ENCODE measurements at regions not wholly inside any gene's neighbourhood (a gene's known extent, or its start where the extent isn't known, plus 50 kb on each side); places are given as distances from the start of the nearest gene placed in this dataset.
"Not testable (repeated sequence)": the region's sequence is repeated elsewhere in the genome, so short reads cannot be mapped to it uniquely, and the experiment has no call there.

DNA sequence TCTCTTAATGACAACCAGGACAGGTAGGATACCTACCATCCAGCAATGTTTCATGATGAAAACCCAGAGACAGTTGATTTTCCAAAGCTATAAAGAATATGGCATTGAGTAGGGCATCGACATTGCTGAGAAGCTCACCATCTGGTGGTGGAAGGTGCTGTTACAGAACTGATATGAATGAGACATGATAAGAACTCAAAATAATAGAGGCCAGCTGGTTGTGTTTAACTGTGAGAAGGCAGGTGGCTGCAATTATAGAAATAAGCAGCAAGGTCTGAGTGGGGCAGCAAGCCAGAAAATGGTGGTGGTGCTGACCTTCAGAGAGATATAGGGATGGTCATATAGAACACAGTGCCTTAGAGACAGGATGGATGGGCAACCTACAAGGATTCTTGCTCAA lies 449.7 kb downstream of the BTG1 start:
- H3K4me1 Mint-ChIP-seq: no peaks in the 10 kb centered on the region
- DNase-seq: no peak
- H3K27me3 Mint-ChIP-seq: peaks cover 3 to 20% (median 6%) of the 10 kb centered on the region in 3 donors
- H3K27ac Mint-ChIP-seq: no peak overlapping the region
- no peak overlapping the region for H3K4me3 Mint-ChIP-seq
- peaks cover 0 to 41% (median 11%) of the 10 kb centered on the region in 7 donors for H3K9me3 Mint-ChIP-seq
- peaks cover 0 to 4% of the 10 kb centered on the region in 2 donors for H3K36me3 Mint-ChIP-seq
- ATAC-seq (ENCODE audit: low read depth in 2 of 2): no peak

DNA sequence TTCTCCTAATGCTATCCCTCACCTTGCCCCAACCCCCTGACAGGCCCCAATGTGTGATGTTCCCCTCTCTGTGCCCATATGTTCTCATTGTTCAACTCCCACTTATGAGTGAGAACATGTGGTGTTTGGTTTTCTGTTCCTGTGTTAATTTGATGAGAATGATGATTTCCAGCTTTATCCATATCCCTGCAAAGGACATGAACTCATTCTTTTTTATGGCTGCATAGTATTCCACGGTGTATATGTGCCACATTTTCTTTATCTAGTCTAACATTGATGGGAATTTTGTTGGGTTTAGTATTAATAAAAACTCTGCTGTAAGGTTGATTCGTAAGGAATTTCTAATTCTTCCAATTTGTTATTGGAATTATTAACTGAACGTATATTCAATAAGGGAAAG lies 450.2 kb downstream of the BTG1 start:
- not testable (repeated sequence) for DNase-seq; H3K4me1 Mint-ChIP-seq; ATAC-seq (ENCODE audit: low read depth in 2 of 2); H3K4me3 Mint-ChIP-seq; H3K36me3 Mint-ChIP-seq; H3K27ac Mint-ChIP-seq
- peaks cover 0 to 41% (median 11%) of the 10 kb centered on the region in 7 donors for H3K9me3 Mint-ChIP-seq
- peaks cover 3 to 18% (median 6%) of the 10 kb centered on the region in 3 donors for H3K27me3 Mint-ChIP-seq

DNA sequence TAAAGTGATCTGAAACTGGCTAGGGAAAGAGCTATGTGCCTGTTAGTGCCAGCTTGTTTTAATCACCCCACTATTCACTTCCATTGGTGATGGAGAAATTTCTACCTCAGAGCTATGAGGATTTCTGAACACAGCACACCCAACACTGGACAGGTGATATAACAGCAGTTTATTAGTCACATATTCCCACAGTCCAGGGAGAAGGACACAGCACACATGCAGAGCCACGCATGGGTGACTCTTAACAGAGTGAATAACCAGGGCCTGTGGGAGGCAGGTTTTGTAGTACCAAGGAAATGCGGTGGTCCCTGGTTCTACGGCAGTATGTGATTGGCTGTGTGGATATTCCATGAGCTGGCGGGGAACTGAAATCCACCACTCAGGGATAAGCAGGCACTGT lies 455.1 kb downstream of the BTG1 start:
- no peaks in the 10 kb centered on the region for H3K36me3 Mint-ChIP-seq
- peaks cover 0 to 3% (median 0%) of the 10 kb centered on the region in 3 donors for H3K27me3 Mint-ChIP-seq
- H3K9me3 Mint-ChIP-seq: peaks cover 0 to 7% (median 4%) of the 10 kb centered on the region in 7 donors
- H3K4me3 Mint-ChIP-seq: no peak overlapping the region
- peaks cover 7 to 9% (median 8%) of the 10 kb centered on the region in 3 donors for H3K4me1 Mint-ChIP-seq
- DNase-seq (no peak), ATAC-seq (ENCODE audit: low read depth in 2 of 2) (no peak)
- H3K27ac Mint-ChIP-seq: peak overlapping the region in 1 of 6 donors; percentile 10

DNA sequence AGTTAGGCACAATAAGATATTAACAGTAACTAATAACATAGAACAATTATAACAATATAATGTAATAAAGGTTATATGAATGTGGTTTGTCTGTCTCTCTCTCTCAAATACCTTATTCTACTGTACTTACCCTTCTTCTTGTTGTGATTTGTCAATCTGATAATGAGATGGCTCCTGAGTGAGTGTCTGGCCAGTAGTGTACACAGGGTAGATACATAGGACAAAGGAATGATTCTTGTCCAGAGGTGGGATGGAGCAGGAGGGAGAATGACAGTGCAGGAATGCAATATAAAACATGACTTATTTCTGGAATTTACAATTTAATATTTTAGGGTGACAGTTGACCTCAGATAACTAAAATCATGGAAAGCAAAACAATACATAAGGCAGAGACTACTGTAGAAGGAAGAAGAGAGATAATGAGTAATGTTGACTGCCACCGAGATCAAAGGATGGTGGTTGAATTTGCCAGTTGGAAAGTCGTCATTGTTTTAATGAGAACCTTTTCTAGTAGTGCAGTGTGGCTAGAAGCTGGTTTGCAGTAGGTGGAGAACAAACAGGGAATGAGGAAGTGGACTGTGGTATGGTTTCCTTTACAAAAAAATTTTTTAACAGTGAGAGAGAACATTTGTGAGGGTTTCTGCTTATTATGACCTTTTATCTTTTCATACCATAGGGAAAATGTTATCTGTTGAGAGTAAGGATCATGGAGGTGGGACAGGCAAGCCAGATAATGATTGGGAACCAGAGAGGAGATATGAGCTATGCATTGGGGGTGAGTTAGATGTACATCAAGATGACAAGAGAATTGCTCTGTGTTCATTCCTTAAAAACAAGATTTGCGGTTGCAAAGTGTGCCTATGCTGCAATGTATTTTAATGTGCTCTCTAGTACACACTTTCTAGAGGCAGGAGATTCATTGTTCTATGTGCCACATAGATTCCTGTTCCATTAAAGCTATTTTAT lies 458.3 kb downstream of the BTG1 start:
- peaks cover 0 to 8% (median 6%) of the 10 kb centered on the region in 3 donors for H3K27me3 Mint-ChIP-seq
- H3K4me3 Mint-ChIP-seq: no peak overlapping the region
- ATAC-seq (ENCODE audit: low read depth in 2 of 2) (peak in 1 of 2 donors; percentile 65), DNase-seq (no peak)
- H3K4me1 Mint-ChIP-seq: peaks cover 7 to 9% (median 8%) of the 10 kb centered on the region in 3 donors
- H3K9me3 Mint-ChIP-seq: no peaks in the 10 kb centered on the region
- no peaks in the 10 kb centered on the region for H3K36me3 Mint-ChIP-seq
- H3K27ac Mint-ChIP-seq: peak overlapping the region in 1 of 6 donors; percentile 0

DNA sequence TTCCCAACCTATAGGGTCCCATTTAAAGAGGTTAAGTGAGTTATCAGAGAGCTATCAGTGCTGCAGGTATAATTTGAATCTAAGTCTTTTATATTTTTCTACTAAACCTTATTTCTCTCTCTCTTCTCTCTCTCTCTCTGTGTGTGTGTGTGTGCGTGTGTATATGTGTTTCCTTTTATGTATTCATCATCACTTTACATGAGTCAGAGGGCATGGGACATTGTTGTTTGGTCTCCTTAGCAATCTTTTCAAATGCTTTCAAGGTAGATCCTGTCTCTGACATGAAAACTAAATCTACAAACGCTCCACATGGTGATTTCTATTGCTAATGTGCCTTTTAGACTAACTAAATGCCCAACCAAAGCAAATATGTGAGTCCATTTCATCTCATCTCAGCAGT lies 459.7 kb downstream of the BTG1 start:
- peaks cover 0 to 8% (median 6%) of the 10 kb centered on the region in 3 donors for H3K27me3 Mint-ChIP-seq
- no peak overlapping the region for H3K27ac Mint-ChIP-seq
- H3K9me3 Mint-ChIP-seq: no peaks in the 10 kb centered on the region
- DNase-seq (no peak), ATAC-seq (ENCODE audit: low read depth in 2 of 2) (no peak)
- H3K4me3 Mint-ChIP-seq: no peak overlapping the region
- H3K36me3 Mint-ChIP-seq: no peaks in the 10 kb centered on the region
- peaks cover 7 to 9% (median 8%) of the 10 kb centered on the region in 3 donors for H3K4me1 Mint-ChIP-seq

DNA sequence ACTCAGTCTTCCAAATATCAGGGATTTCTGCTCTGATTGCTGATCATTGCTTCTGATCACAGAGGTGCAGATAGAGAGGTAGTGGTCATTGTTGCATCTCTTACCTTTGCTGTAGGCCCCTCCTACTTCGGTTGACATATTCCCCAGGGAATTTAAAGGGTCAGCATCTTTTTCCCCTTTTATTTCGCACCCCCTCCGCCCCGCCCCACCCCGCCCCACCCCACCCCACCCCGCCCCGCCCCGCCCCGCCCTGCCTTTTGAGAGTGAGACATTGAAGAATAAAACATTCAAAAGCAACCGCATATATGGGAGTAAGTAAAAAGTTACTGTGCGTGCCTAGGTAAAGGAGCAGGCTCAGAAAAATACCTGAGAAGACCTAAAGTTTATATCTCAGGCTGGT lies 463.9 kb downstream of the BTG1 start:
- H3K4me3 Mint-ChIP-seq: no peak overlapping the region
- DNase-seq (no peak), ATAC-seq (ENCODE audit: low read depth in 2 of 2) (no peak)
- H3K4me1 Mint-ChIP-seq: no peaks in the 10 kb centered on the region
- peaks cover 0 to 2% (median 0%) of the 10 kb centered on the region in 7 donors for H3K9me3 Mint-ChIP-seq
- H3K27ac Mint-ChIP-seq: no peak overlapping the region
- H3K27me3 Mint-ChIP-seq: peaks cover 0 to 14% (median 11%) of the 10 kb centered on the region in 3 donors
- H3K36me3 Mint-ChIP-seq: no peaks in the 10 kb centered on the region

DNA sequence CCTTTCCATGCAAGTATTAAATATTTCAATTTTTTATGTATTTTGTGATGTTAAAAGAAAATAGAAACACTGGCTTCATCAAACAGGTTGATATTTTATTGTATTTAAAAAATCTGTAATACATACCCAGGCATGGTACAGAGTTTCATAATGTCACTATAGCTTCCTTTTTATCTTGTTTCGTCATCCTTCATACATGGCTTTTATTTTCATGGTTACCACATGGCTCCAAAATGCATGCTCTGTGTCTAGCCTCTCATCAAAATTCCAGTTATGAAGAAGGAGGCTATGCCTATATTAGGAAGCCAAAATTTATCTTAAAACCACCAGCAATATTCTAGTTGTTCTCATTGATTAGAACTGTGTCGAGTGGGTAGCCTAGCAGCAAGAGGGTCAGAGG lies 464.8 kb downstream of the BTG1 start:
- Mint-ChIP-seq H3K4me3 (no peak overlapping the region), H3K27ac (no peak overlapping the region)
- ATAC-seq (ENCODE audit: low read depth in 2 of 2): no peak

DNA sequence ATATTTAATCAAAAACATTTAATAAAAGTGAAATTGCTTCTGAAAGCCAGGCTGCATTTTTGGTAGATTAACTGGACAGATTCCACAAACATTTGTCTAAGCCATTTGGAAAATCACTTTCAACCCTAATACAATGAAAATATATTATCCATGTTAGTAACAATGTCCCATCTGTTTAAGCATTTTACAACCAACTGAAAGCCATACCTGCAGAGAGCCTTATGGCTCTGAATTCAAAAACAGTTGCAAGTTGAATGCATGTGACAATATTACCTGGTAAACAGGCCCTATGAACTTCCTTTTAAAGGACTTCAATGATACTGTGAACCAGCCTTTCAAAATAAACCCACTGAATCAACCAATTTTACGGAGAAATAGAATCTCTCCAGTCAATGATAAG lies 468.1 kb downstream of the BTG1 start:
- Mint-ChIP-seq H3K27ac (no peak overlapping the region), H3K36me3 (no peaks in the 10 kb centered on the region), H3K4me3 (no peak overlapping the region), H3K27me3 (peaks cover 5 to 12% (median 10%) of the 10 kb centered on the region in 3 donors), H3K9me3 (peaks cover 0 to 2% (median 0%) of the 10 kb centered on the region in 7 donors), H3K4me1 (no peaks in the 10 kb centered on the region)
- DNase-seq (no peak), ATAC-seq (ENCODE audit: low read depth in 2 of 2) (no peak)

More for the DNA sequence above, 464.8 kb downstream of the BTG1 start:
- H3K27me3 Mint-ChIP-seq: peaks cover 0 to 14% (median 11%) of the 10 kb centered on the region in 3 donors
- no peaks in the 10 kb centered on the region for H3K36me3 Mint-ChIP-seq
- no peak for DNase-seq
- H3K9me3 Mint-ChIP-seq: peaks cover 0 to 2% (median 0%) of the 10 kb centered on the region in 7 donors
- H3K4me1 Mint-ChIP-seq: no peaks in the 10 kb centered on the region

DNA sequence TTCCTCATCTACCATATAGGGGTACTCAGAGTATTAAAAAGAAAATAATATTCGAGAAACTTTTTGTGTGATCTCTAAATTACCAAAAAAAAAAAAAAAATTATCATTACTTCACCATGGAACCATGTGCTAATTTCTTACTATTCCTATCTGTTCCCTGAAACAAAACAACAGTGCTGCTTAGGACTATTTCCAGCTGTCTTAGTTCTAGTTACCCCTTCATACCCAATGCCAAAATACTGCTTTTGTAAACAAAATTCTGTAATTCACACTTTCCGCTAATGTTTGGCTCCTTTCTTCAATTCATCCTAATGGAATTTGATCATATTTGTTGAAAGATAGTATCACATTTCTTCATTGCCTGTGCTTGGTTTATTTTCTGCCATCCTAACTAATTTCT lies 470.2 kb downstream of the BTG1 start:
- no peaks in the 10 kb centered on the region for H3K4me1 Mint-ChIP-seq
- no peak overlapping the region for H3K27ac Mint-ChIP-seq
- peaks cover 0 to 2% (median 0%) of the 10 kb centered on the region in 7 donors for H3K9me3 Mint-ChIP-seq
- peaks cover 11 to 21% (median 17%) of the 10 kb centered on the region in 3 donors for H3K27me3 Mint-ChIP-seq
- DNase-seq (no peak), ATAC-seq (ENCODE audit: low read depth in 2 of 2) (no peak)
- H3K36me3 Mint-ChIP-seq: no peaks in the 10 kb centered on the region
- H3K4me3 Mint-ChIP-seq: no peak overlapping the region

DNA sequence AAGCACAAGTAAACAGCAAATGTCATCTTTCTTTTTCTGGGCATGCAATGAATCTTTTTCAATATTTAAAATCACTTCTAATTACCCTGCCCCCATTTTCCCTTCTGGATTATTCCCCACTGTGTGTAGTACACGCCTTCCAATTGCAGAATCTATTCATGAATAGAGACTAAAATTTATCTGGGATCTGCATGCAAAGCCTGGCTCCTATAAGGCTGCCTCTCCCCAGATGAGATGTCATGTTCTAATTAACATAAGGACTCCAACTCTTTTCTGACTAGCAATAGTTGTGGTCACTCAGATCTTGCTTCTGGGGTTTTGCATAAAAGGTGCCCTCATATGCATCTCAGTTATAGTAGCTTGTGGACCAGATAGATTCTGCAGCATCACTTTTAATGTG lies 473.5 kb downstream of the BTG1 start:
- Mint-ChIP-seq H3K27ac (no peak overlapping the region), H3K27me3 (peaks cover 11 to 16% (median 16%) of the 10 kb centered on the region in 3 donors), H3K4me3 (no peak overlapping the region), H3K36me3 (no peaks in the 10 kb centered on the region), H3K9me3 (peaks cover 0 to 15% (median 4%) of the 10 kb centered on the region in 7 donors), H3K4me1 (no peaks in the 10 kb centered on the region)
- DNase-seq: no peak
- no peak for ATAC-seq (ENCODE audit: low read depth in 2 of 2)

DNA sequence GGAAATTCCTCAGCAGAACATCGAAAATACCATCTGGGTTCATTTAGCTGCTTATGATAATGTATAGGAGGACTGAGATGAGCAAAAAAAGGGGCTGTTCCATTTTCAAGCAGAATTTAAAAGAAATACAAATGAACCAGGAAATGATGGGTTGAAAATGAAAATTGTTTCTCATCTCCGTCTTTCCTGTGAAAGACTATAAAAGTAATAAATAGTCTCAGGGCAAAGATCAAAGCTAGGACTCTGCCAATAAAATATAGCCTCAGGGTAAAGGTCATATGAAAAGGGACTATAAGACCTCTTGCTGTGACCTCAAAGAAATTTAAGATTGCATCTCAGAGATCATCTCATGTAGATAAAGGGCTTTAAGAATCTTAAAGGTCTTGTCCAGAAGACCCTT lies 478.0 kb downstream of the BTG1 start:
- no peaks in the 10 kb centered on the region for H3K36me3 Mint-ChIP-seq
- peaks cover 0 to 15% (median 4%) of the 10 kb centered on the region in 7 donors for H3K9me3 Mint-ChIP-seq
- DNase-seq (no peak), ATAC-seq (ENCODE audit: low read depth in 2 of 2) (no peak)
- H3K27me3 Mint-ChIP-seq: peaks cover 7 to 17% (median 11%) of the 10 kb centered on the region in 3 donors
- H3K4me3 Mint-ChIP-seq: no peak overlapping the region
- no peaks in the 10 kb centered on the region for H3K4me1 Mint-ChIP-seq
- H3K27ac Mint-ChIP-seq: no peak overlapping the region

DNA sequence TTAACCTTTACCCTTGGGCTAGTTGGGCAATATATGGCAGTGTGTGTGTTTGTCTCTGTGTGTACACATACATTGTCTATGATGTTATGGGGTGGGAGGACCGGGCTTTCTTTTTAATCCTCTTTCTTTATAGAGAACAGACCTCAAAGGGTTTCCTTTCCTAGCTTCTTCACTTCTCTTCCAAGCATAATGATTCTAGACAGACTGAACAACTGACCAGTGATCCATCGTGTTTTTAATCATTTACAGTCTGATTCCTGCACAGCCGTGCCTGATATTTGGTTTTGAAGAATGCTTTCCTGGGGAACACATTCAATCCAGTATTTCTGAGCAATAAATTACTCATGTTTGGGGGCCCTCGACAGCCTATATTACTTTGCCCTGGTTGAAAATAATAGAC lies 481.1 kb upstream of the DCN start:
- Mint-ChIP-seq H3K9me3 (peaks cover 0 to 3% (median 0%) of the 10 kb centered on the region in 7 donors), H3K27me3 (peaks cover 0 to 8% (median 0%) of the 10 kb centered on the region in 3 donors), H3K4me1 (no peaks in the 10 kb centered on the region), H3K27ac (no peak overlapping the region), H3K4me3 (no peak overlapping the region), H3K36me3 (no peaks in the 10 kb centered on the region)
- ATAC-seq (ENCODE audit: low read depth in 2 of 2): no peak
- DNase-seq: no peak

DNA sequence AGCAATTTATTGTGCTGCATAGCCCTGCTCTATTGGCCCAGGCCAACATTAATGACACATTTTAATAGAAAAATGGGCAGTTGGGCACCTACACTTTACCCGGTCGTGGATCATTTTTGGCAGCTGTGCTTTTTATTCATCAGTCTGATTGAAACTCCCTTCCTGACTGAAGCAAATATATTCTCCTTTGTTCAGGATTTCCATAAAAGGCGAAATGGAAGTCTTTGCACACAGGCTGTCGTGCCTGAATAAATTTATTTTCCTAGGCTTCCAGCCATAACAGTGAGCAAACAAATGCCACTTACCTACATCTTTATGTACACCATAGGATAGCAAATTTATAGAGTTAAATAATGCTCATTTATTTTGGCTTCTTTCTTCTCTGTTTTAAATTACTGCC lies 480.7 kb upstream of the DCN start:
- DNase-seq: no peak
- H3K27me3 Mint-ChIP-seq: peaks cover 0 to 8% (median 0%) of the 10 kb centered on the region in 3 donors
- ATAC-seq (ENCODE audit: low read depth in 2 of 2): no peak
- H3K9me3 Mint-ChIP-seq: no peaks in the 10 kb centered on the region
- H3K27ac Mint-ChIP-seq: no peak overlapping the region
- no peaks in the 10 kb centered on the region for H3K4me1 Mint-ChIP-seq
- H3K36me3 Mint-ChIP-seq: no peaks in the 10 kb centered on the region
- no peak overlapping the region for H3K4me3 Mint-ChIP-seq

DNA sequence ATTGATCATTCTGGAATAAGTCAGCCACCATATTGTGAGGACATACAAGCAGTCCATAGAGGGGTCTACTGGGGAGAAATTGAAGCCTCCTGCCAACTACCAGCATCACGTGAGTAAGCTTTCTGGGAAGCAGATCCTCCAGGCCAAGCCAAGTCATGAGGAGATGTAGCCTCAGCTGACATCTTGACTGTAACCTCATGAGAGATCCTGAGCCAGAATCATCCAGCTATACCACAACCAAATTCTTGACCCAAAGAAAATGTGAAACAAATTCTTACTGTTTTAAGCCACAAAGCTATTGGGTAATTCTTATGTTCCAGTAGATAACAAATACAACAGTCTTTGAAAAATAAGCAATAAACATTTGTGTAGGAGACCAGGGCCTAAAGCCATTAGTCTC lies 479.4 kb upstream of the DCN start:
- H3K36me3 Mint-ChIP-seq: no peaks in the 10 kb centered on the region
- no peak for ATAC-seq (ENCODE audit: low read depth in 2 of 2)
- no peak overlapping the region for H3K4me3 Mint-ChIP-seq

More for the DNA sequence above, 479.4 kb upstream of the DCN start:
- Mint-ChIP-seq H3K4me1 (peaks cover 0 to 6% (median 0%) of the 10 kb centered on the region in 3 donors), H3K27ac (no peak overlapping the region), H3K27me3 (peaks cover 0 to 8% (median 0%) of the 10 kb centered on the region in 3 donors), H3K9me3 (no peaks in the 10 kb centered on the region)
- DNase-seq: no peak
